ENCODE measurements at regions not wholly inside any gene's neighbourhood (a gene's known extent, or its start where the extent isn't known, plus 50 kb on each side); places are given as distances from the start of the nearest gene placed in this dataset.

DNA sequence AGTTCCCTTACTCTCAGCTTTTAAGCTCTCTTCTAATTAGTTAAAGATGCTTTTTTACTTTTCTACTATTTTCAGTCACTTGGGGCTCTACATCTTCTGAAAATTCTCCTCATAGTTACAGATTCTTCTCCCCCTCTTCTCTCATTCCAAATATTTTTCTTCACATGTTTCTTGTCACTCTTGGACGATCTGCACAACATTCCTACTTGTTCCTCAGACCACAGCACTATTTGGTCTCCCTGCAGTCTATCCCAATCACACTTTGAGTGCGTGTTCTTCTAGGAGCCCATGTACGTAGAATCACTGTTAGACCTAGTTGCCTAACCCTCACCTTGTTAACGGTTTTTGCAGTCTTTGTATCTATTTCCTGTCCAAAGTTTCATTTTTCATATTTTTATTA is 222.5 kb upstream of the SPRY2 start:
- TF ChIP-seq, protein P1, sequence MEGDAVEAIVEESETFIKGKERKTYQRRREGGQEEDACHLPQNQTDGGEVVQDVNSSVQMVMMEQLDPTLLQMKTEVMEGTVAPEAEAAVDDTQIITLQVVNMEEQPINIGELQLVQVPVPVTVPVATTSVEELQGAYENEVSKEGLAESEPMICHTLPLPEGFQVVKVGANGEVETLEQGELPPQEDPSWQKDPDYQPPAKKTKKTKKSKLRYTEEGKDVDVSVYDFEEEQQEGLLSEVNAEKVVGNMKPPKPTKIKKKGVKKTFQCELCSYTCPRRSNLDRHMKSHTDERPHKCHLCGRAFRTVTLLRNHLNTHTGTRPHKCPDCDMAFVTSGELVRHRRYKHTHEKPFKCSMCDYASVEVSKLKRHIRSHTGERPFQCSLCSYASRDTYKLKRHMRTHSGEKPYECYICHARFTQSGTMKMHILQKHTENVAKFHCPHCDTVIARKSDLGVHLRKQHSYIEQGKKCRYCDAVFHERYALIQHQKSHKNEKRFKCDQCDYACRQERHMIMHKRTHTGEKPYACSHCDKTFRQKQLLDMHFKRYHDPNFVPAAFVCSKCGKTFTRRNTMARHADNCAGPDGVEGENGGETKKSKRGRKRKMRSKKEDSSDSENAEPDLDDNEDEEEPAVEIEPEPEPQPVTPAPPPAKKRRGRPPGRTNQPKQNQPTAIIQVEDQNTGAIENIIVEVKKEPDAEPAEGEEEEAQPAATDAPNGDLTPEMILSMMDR (IDR thresholded peaks at IDR 0.05), result no peak
- DNase-seq (ENCODE audit: low spot score), result no peak
- no peak for ATAC-seq (ENCODE audit: low FRiP score)

DNA sequence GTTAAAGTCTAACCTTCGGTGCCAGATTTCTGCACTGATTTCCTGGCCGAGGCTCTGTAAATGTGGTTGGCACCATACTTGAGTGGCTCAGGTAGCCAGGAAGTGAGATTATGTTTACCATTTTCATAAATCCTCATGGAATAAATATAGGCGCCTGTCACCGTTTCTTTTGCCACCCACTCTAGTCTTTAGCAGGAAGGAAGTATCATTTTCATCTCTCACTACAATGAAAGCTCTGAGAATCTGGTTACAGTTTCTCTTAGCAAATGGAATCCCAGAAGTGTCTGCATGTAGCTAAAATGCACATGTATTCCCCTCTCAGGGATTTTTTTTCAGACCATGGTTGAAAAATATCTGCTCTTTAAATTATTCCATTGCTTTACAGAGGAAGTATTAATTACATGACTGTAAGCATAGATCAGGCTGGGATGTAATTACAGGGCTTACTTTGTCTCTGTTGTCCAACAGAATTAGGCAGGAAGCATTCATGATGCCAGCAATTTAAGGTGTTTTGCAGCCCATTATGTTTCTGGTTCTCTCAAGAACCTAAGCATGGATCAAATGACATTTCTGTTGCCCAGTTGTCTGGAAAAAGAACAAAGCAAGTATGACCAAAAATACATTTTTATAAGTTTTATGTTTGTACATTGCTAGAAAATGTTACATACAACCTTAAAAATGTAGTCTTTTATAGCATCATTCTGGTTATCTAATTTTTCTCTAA is 221.7 kb upstream of the SPRY2 start:
- TF ChIP-seq, protein P1 (IDR thresholded peaks at IDR 0.05), result no peak
- ATAC-seq (ENCODE audit: low FRiP score) (no peak), DNase-seq (ENCODE audit: low spot score) (no peak)

DNA sequence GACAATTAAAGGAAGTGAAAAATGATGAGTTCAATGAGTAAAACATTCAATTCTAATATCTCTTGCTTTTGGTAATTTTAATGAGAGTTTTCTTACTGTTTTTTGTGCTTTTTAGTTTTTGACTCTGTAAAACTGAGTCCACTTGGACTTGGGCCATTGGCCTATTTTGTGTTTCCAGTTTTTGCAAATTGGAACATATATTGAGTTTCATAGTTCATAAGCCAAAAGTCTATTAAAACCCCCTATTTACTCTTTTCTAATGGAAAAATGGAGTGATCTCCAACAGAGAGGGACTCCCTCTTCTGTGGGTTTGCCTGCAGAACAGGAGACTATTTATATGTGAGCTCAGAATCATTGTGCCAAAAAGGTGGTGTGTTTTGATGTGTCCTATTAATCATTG is 219.7 kb upstream of the SPRY2 start:
- ATAC-seq (ENCODE audit: low FRiP score), result no peak
- no peak for DNase-seq (ENCODE audit: low spot score)
- TF ChIP-seq, protein P1 (IDR thresholded peaks at IDR 0.05), result no peak

DNA sequence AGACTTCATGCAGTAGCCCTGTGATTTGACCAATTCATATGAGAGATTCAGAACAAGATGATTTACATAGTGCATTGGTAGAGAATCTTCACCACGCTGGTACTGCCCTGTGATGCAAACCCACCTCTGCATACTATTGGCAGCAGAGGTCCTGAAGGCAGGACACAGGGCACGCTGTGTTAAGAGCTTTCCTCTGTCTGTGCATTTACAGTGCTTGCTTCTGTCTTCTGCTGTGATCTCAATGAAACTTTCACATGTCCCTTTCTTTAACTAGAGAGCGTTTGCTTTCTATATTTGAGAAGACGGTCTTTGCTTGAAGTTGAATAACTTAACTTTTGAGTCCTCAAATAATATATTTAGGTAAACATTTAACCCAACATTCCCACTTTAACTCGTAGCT is 219.0 kb upstream of the SPRY2 start:
- ATAC-seq (ENCODE audit: low FRiP score) (no peak), DNase-seq (ENCODE audit: low spot score) (no peak)
- TF ChIP-seq, protein P1 (IDR thresholded peaks at IDR 0.05), result no peak

- no peak for DNase-seq (ENCODE audit: low spot score)
- TF ChIP-seq, protein P1 (IDR thresholded peaks at IDR 0.05), result no peak
- ATAC-seq (ENCODE audit: low FRiP score), result no peak
Measured at GRCh38 chr13:80558074-80558473, 217.1 kb upstream of the SPRY2 start.

DNA sequence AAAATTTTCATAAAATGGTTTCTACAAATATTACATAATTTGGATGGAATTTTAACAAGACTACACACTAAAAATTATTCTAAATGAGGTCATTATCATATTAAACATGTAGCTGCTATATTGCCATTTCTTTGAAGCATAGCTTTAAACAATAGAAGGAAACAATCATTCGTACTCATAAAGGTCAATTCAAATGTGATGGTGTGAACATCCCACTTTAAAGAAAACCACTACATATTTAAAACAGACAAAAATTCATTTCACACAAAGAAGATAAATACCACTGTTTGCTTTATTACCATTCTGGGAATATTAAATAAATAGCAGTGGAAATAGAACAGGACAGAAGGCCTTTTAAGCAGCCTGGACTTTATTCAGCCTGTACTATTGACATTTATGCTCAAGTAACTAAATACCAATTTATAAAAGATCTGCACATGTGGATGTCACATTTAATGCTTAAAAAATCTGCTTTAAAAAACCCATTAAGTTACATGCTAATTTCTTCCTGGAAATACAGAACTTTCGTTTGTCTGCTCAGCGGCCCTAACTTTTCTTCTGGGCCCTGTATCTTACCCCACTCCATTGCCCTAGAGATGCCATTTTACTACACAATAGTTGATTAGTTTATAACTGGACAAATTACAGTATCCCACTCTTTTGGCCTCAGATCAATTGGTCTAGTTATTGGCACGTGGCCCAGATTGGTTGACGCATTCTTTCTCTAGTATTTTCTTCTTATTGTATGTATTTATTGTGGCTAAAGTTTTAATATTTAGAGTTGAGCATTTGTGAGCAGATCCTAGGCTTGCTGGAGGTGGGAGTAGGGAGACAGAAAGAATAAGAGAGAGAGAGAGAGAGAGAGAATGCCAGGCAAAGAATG is 215.1 kb upstream of the SPRY2 start:
- TF ChIP-seq, protein P1 (IDR thresholded peaks at IDR 0.05), result no peak
- DNase-seq (ENCODE audit: low spot score) (no peak), ATAC-seq (ENCODE audit: low FRiP score) (no peak)

All from omental fat pad (tissue), 3 donors.